Choroid plexus epithelial cell (primary cell): ENCODE measurements at regions not wholly inside any gene's neighbourhood (a gene's known extent, or its start where the extent isn't known, plus 50 kb on each side); places are given as distances from the start of the nearest gene placed in this dataset.

Source experiments
- DNase-seq: peaks from one replicate; pipeline ENCODE4 v3.0.0-alpha.2; 2010; ENCODE audit warnings: low read depth
- H3K4me3 ChIP-seq: 2 replicates; pipeline ENCODE4 v1.5.1; 2011; ENCODE audit warnings: low read depth, mild to moderate bottlenecking, control low read depth, low read length, moderate library complexity
- CTCF ChIP-seq: conservative IDR thresholded peaks from 2 replicates; pipeline ENCODE4 v1.5.1; 2011; ENCODE audit warnings: low read depth, mild to moderate bottlenecking, control low read depth, inconsistent platforms, low read length, moderate library complexity

GRCh38 chr2:106734165-106734564, 151.8 kb downstream of the ST6GAL2 start:
- no peak overlapping the region for H3K4me3 ChIP-seq
- TF ChIP-seq CTCF = no peak
- no peak for DNase-seq

GRCh38 chr2:106735807-106736206, 150.2 kb downstream of the ST6GAL2 start:
- no peak for TF ChIP-seq CTCF
- DNase-seq = no peak
- H3K4me3 ChIP-seq = no peak overlapping the region

- DNase-seq = no peak
- no peak overlapping the region for H3K4me3 ChIP-seq
- TF ChIP-seq CTCF = no peak
Measured at GRCh38 chr2:106736221-106736620, 149.7 kb downstream of the ST6GAL2 start.

- no peak for DNase-seq
- TF ChIP-seq CTCF = no peak
- H3K4me3 ChIP-seq = no peak overlapping the region
Measured at GRCh38 chr2:106745468-106745867, 140.5 kb downstream of the ST6GAL2 start.

- no peak overlapping the region for H3K4me3 ChIP-seq
- no peak for DNase-seq
- TF ChIP-seq CTCF = no peak
Measured at GRCh38 chr2:106749823-106750222, 136.1 kb downstream of the ST6GAL2 start.
